NCI-H146 treated with DMSO at 0.1 percent for 48 hours (cell line): ENCODE measurements at regions not wholly inside any gene's neighbourhood (a gene's known extent, or its start where the extent isn't known, plus 50 kb on each side); places are given as distances from the start of the nearest gene placed in this dataset.
"Not testable (repeated sequence)": the region's sequence is repeated elsewhere in the genome, so short reads cannot be mapped to it uniquely, and the experiment has no call there.

Source experiments
- DNase-seq: peaks from one replicate; lab custom pipeline; 2025; ENCODE audit not compliant: unreplicated experiment; lab: John Stamatoyannopoulos, UW

DNA sequence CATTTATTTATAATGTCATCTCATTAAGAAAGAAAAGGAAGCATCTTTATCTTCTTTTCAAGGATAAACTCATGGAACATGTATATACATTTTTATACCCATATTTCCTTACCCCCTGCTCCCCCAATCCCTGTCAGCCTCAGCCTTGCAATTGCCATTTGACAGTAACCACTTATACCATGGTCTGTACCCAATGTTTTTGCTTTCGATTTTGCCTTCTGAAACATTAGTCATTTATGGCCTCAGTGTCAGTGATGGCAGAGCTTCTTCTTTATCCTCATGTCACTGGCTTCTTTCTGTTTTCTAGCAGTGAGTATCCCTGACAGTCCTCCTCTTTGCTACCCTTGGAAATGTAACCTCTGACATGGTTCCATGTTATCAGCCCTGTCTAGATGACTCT is 228.4 kb downstream of the SPRY1 start:
- DNase-seq = no peak

DNA sequence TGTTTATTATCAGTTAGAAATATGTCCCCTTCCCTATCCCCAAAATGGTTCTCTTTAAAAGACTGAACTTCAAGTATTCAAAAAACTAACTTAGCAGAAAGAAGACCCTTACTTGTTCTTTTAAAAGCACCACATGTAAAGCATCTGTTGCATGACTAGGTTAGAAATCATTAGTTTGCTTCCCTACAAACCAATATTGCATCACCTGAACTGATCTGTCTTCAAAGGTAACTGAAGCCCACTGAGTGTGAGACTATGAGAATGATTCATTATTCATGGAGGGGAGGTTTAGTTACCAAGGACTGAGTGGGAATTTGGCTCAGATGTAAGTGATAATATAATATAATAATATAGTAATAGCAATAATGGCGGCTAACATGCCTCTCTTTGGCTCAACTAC is 231.7 kb downstream of the SPRY1 start:
- DNase-seq = no peak

DNA sequence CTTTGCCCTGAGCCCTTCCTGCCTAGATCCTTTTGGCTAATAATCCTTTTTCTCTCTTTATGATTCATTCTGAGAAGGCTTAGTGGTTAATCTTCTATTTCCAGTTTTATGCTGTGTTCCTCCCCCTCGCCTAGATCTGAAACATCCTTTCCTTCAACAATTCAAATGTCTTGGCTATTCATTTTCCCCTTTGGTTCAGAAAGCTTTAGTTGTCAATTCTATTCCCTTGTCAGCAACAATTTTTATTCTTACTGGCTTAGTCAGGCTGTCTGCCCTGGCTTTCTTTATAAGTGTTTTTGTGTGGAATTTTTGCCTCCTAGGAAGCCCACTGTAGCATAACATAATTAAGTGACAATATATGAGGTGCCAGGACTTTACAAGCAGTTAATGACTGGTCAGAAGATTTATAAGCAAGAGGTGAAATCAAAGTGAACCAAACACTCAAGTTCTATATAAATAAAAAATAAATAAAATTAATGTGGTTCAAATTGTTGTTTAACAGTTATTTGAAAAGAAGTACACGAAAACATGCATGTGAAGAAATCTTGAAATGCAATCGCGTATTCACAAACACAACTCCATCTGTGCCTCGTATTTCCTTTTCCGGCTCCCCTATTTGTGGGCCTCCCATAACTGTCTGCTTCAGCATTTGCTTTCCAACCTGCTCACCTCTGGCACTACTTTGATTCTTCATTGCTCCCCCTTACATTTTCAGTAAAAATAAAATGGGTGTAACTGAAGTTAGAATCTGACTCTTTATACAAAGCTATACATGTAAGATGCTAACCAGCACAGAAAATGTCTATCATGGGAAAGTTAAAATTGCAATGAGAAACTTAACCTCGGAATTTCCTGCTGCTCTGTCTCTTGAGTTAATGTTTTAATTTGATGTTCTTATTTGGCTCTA is 235.4 kb downstream of the SPRY1 start:
- DNase-seq = no peak

- DNase-seq = no peak
These were observed 236.1 kb downstream of the SPRY1 start for GRCh38 chr4:123632693-123633030.

GRCh38 chr4:123638834-123639233 is 242.2 kb downstream of the SPRY1 start:
- DNase-seq = no peak

GRCh38 chr4:123640271-123640670 is 243.7 kb downstream of the SPRY1 start:
- no peak for DNase-seq

DNA sequence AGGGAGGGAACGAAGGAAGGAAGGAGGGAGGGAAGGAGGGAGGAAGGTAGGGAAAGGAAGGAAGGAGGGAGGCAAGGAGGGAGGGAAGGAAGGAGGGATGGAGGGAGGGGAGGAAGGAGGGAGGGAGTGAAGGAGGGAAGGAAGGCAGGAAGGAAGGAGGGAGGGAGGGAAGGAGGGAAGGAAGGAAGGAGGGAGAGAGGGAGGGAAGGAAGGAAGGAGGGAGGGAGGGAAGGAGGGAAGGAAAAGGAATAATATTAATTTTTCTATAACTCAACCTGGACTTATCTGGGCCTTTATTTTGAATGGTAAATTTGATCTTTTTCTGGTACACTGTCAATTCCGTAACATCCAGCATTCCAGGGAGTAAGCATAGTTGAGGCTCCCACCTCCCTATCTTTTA is 244.2 kb downstream of the SPRY1 start:
- no peak for DNase-seq

DNA sequence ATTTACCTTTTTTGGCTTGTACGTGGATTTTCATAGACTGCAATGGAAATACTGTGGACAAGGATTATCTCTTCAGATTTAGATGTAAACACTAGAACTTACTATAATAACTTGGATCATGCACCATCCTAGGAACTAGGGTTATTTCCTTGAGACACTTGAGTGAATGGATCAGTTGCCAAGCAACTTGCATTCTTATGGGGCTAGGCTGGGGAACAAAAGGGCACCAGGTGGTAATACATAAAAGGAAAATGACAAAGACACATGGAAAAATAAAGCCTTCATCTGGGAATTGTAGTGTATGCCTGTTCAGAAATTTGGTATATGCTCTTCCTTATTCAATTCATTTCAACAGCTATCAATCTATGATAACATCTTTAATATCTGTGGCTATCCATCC is 247.1 kb downstream of the SPRY1 start:
- DNase-seq = no peak

DNA sequence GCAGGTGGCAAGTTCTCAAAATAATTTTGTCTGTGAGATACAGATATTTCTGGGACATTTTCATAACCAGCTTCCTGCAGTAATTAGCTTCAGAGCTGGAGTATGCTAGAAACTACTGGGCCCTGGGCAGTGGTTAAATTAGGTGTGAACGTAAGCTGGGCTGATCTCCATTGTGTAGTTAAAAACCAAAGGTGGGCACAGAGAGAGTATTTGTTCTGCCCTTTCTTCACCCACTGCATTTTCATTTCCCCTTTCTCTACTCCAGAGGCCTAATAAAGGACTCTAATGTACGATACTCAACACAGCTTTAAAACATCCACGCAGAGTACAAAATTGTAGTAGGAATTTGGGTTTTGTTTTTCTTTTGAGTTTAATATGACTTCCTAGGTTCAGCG is 252.7 kb downstream of the SPRY1 start:
- DNase-seq = peak; percentile 25

GRCh38 chr4:123649645-123650391 is 253.2 kb downstream of the SPRY1 start:
- DNase-seq = peak; percentile 77

DNA sequence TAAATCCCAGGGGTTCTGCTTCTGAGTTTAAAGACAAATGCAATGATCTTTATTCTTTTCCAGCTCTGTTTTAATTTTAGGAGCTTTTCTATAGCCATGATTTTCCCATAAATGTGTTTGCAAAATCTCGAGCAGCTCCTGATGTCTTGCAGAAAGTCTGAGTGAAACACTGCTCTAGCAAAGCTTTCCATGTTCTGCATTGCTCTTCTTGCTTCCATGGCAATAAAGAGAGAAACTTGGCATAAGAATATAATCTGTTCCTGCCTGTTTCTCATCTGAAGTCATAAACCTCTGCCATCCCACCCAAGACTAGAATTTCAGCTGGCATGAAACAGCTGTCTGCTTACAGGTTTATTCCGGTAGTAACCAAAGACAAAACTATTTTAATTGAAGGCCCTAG is 254.5 kb downstream of the SPRY1 start:
- no peak for DNase-seq

GRCh38 chr4:123651536-123652180 is 255.1 kb downstream of the SPRY1 start:
- no peak for DNase-seq

GRCh38 chr4:123652476-123652875 is 255.9 kb downstream of the SPRY1 start:
- no peak for DNase-seq

DNA sequence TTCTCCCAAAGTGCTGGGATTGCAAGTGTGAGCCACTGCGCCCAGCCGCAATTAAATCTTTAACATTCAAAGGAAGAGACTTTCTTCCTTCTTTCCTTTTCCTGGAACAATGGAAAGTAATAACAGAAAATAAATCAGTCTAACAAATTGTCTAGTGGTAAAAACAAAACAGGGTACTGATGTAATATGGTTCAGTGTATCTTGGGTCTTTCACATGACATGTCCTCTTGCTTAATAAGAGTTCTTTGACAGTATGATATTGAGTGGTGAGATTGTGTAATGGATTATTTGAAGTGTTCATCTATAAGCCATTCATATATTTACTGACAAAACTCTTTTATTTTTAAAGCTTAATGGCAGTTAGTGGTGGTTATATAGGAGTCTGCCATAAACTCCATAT is 256.6 kb downstream of the SPRY1 start:
- DNase-seq = no peak

GRCh38 chr4:123656746-123657294 is 260.2 kb downstream of the SPRY1 start:
- not testable (repeated sequence) for DNase-seq

DNA sequence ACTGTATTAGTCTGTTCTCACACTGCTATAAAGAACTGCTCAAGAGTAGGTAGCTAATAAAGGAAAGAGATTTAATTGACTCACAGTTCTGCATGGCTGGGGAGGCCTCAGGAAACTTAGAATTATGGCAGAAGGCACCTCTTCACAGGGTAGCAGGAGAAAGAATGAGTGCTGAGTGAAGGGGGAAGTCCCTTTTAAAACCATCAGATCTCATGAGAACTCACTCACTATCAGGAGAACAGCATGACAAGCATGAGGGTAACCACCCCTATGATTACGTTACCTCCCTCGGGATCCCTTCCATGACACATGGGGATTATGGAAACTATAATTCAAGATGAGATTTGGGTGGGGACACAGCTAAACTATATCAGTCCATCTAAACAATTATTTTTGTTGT is 261.0 kb downstream of the SPRY1 start:
- DNase-seq = not testable (repeated sequence)

DNA sequence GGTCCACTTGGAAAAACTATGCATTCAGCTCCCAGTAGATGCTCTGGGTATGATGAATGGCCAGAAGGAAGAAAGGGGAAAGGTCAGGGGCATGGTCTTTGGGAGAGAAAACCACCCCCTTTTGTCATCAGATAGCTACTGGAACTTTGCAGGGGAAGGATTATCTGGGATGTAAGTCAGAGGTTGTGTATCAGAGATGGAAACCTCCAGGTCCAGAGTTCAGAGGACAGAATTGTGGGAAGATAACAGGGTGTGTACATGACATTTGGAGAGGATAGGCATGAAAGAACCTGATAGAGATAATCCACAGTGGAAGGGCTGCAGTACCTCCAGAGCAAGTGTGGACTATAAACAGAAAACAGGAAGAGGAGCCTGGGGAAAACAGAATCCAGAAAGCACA is 262.7 kb downstream of the SPRY1 start:
- DNase-seq = no peak

GRCh38 chr4:123659730-123660129 is 263.1 kb downstream of the SPRY1 start:
- no peak for DNase-seq

DNA sequence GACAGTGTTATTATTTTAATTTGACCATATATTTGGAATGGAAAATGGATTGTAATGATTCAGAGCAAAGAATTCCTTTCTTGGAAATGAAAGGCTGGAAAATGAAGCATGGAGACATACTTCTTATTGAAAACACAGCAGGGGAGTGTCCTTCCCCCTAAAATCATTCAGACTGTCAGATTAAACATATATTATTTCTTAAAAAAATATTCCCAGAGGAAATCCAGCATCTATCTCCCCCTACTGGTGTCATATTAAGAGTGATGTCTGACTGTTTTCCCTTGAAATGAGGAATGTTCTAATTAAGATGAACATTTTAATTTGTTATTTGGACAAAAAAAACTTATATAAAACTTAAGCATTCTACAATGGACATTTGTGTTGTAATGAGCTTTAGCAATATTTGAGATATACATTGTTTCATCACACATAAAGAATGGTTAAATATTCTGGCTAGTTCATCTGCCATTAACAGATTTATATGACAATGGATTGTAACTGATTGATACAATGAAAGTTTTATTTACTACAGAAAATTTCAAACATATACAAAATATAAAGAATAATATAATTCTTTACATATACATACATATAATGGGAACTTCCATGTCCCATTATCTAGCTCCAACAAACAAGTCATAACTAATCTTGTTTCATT is 264.6 kb downstream of the SPRY1 start:
- DNase-seq = peak; percentile 14

DNA sequence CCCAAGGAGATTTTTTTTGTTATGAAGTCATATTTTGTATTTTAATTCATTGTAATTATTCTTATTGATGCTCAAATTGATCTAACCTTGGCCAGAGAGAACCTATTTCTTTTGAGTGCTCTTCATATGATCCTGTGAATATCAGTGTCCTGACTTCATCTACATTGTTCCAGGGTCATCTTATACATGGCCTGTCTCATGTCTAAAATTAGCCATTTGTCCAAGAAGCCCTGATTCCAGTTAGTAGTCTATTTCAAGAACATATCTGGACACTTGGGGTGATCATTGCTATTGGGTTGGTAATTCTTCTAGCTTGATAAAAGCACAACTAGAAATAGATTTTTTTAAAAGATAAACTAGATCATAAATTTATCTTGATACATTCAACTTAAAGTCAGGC is 266.2 kb downstream of the SPRY1 start:
- DNase-seq = no peak

DNA sequence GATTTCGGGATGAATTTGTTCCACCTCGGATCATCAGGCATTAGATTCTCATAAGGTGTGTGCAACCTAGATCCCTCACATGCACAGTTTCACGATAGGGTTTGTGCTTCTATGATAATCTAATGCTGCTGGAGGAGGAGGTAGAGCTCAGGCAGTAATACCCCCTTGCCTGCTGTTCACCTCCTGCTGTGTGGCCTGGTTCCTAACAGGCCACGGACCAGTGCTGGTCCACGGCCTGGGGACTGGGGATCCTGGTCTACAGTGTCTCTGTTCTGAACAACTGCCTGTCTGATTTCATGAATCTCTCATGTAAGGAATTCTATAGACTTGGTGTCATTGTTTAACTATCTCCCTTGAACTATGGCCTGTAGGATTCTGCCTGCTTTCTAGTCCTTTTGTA is 269.9 kb downstream of the SPRY1 start:
- no peak for DNase-seq
